Fibroblast of the aortic adventitia (primary cell): ENCODE measurements at regions not wholly inside any gene's neighbourhood (a gene's known extent, or its start where the extent isn't known, plus 50 kb on each side); places are given as distances from the start of the nearest gene placed in this dataset.

Experiments
- DNase-seq: peaks from one replicate; pipeline ENCODE4 v3.0.0-alpha.2; 2010; ENCODE audit warnings: low read depth
- H3K4me3 ChIP-seq: 2 replicates; pipeline ENCODE4 v1.5.1; 2011; ENCODE audit warnings: low read depth, mild to moderate bottlenecking, control low read depth, low read length, moderate library complexity
- CTCF ChIP-seq: IDR thresholded peaks from 2 replicates; pipeline ENCODE4 v1.5.1; 2011; ENCODE audit warnings: mild to moderate bottlenecking, low read length, control low read depth, inconsistent platforms; ENCODE audit not compliant: insufficient read depth

GRCh38 chr4:89574176-89574575 lies 262.8 kb downstream of the SNCA start:
- H3K4me3 ChIP-seq: no peak overlapping the region
- TF ChIP-seq CTCF: no peak
- no peak for DNase-seq

GRCh38 chr4:89573656-89574055 lies 263.3 kb downstream of the SNCA start:
- H3K4me3 ChIP-seq: no peak overlapping the region
- no peak for DNase-seq
- TF ChIP-seq CTCF: no peak

GRCh38 chr4:89572224-89572858 lies 264.6 kb downstream of the SNCA start:
- TF ChIP-seq CTCF: no peak
- DNase-seq: no peak

GRCh38 chr4:89570931-89571330 lies 263.3 kb upstream of the GPRIN3 start:
- DNase-seq: no peak
- no peak overlapping the region for H3K4me3 ChIP-seq
- TF ChIP-seq CTCF: no peak

More at GRCh38 chr4:89572224-89572858, 264.6 kb downstream of the SNCA start:
- H3K4me3 ChIP-seq: no peak overlapping the region

- no peak for DNase-seq
- H3K4me3 ChIP-seq: no peak overlapping the region
- TF ChIP-seq CTCF: no peak
Measured at GRCh38 chr4:89567936-89568335, 260.3 kb upstream of the GPRIN3 start.

GRCh38 chr4:89563431-89563830 lies 255.8 kb upstream of the GPRIN3 start:
- DNase-seq: no peak
- H3K4me3 ChIP-seq: no peak overlapping the region
- TF ChIP-seq CTCF: no peak

GRCh38 chr4:89562746-89563145 lies 255.1 kb upstream of the GPRIN3 start:
- DNase-seq: no peak

More at GRCh38 chr4:89562746-89563145, 255.1 kb upstream of the GPRIN3 start:
- H3K4me3 ChIP-seq: no peak overlapping the region
- no peak for TF ChIP-seq CTCF
